ENCODE measurements at regions not wholly inside any gene's neighbourhood (a gene's known extent, or its start where the extent isn't known, plus 50 kb on each side); places are given as distances from the start of the nearest gene placed in this dataset.
"Not testable (repeated sequence)": the region's sequence is repeated elsewhere in the genome, so short reads cannot be mapped to it uniquely, and the experiment has no call there.

DNA sequence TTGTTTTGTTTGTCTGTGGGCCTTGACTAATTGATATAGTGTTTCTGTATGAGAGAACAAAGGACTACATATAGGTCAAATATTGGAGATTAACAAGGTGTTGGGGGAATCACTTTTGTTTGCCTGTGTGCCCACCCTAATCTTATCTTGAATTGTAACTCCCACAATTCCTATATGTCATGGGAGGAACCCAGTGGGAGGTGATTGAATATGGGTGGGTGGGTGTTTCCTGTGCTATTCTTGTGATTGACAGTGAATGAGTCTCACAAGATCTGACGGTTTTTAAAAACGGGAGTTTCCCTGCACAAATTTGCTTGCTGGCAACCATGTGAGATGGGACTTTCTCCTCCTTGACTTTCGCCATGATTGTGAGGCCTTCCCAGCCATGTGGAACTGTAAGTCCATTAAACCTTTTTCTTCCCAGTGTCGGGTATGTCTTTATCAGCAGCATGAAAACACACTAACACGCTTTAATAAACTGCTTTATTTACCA is 64.9 kb upstream of the HSPB3 start:
- ChIA-PET CTCF (no interaction called here), POLR2A (no interaction called here)
- Histone ChIP-seq H3K4me2 (replicated peaks; ENCODE audit: low read depth, low read length, poor library complexity, severe bottlenecking) (no peak overlapping the region), H3K27ac (ENCODE audit: low read length in 2 of 2) (no peak overlapping the region), H3K9me3 (ENCODE audit: control extremely low read depth in 1 of 3, control insufficient read depth in 2 of 3, insufficient read depth in 1 of 3, low read length in 2 of 3) (no peaks in the 10 kb centered on the region), H3K4me1 (ENCODE audit: control insufficient read depth in 2 of 2, insufficient read depth in 2 of 2, low read length in 2 of 2) (no peaks in the 10 kb centered on the region), H3K4me3 (ENCODE audit: control extremely low read depth in 1 of 5, extremely low read depth in 1 of 5, insufficient read depth in 1 of 5, low read depth in 2 of 5, low read length in 4 of 5) (no peak overlapping the region), H2AFZ (ENCODE audit: insufficient read depth, low read depth, low read length, poor library complexity, severe bottlenecking) (no peak overlapping the region), H3K79me2 (ENCODE audit: control insufficient read depth, insufficient read depth, low read length) (no peaks in the 10 kb centered on the region), H4K20me1 (ENCODE audit: control insufficient read depth, insufficient read depth, low read length, poor library complexity, severe bottlenecking) (no peaks in the 10 kb centered on the region), H3K36me3 (replicated peaks in 1 of 2; ENCODE audit: control extremely low read depth in 1 of 2, control insufficient read depth in 1 of 2, extremely low read depth in 1 of 2, insufficient read depth in 2 of 2, low read length in 1 of 2) (no peaks in the 10 kb centered on the region), H3K27me3 (replicated peaks in 1 of 4; ENCODE audit: control extremely low read depth in 1 of 4, control insufficient read depth in 3 of 4, insufficient read depth in 4 of 4, low read length in 3 of 4) (no peaks in the 10 kb centered on the region), H3K9ac (ENCODE audit: low read length) (no peak overlapping the region)
- intact Hi-C loops (cut with micrococcal nuclease) = no loop called here
- ATAC-seq (ENCODE audit: low read depth) (no peak), DNase-seq (no peak)
- no peak overlapping the region for H3K4me3 Mint-ChIP-seq
- no peak for TF ChIP-seq EZH2 (IDR thresholded peaks at IDR 0.05; ENCODE audit: borderline replicate concordance, insufficient read depth, low read depth, low read length, poor library complexity, severe bottlenecking)
- TF ChIP-seq, protein P1, sequence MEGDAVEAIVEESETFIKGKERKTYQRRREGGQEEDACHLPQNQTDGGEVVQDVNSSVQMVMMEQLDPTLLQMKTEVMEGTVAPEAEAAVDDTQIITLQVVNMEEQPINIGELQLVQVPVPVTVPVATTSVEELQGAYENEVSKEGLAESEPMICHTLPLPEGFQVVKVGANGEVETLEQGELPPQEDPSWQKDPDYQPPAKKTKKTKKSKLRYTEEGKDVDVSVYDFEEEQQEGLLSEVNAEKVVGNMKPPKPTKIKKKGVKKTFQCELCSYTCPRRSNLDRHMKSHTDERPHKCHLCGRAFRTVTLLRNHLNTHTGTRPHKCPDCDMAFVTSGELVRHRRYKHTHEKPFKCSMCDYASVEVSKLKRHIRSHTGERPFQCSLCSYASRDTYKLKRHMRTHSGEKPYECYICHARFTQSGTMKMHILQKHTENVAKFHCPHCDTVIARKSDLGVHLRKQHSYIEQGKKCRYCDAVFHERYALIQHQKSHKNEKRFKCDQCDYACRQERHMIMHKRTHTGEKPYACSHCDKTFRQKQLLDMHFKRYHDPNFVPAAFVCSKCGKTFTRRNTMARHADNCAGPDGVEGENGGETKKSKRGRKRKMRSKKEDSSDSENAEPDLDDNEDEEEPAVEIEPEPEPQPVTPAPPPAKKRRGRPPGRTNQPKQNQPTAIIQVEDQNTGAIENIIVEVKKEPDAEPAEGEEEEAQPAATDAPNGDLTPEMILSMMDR (IDR thresholded peaks at IDR 0.05) = no peak
- no peak overlapping the region for H3K27ac Mint-ChIP-seq
- 80% methylated on average over 3 of the region's 5 CpGs for WGBS (ENCODE audit: insufficient coverage)
- H3K27me3 Mint-ChIP-seq = peaks cover 8% of the 10 kb centered on the region
- no peaks in the 10 kb centered on the region for H3K9me3 Mint-ChIP-seq (ENCODE audit: insufficient read depth)
- no peaks in the 10 kb centered on the region for H3K4me1 Mint-ChIP-seq

DNA sequence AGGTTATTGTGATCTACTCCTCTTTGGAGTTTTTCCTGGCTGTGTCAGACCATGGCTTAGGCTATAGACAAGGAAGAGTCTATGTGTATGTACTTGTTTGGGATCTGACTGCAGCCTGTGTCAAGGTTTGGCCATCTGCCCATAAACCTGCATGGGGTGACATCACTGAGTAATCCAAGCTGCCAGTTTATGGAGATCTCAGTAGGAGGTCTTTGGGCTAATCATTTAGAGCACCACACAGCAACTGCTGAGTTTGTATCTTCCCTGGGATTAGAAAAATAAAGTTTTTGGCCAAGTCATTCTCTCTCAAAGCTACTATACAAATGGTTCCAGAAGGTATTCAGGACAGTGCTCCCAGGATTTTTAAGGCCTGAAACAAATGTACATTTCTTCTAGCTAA is 65.5 kb upstream of the HSPB3 start:
- H3K9ac ChIP-seq (ENCODE audit: low read length) = no peak overlapping the region
- Mint-ChIP-seq H3K4me3 (no peak overlapping the region), H3K27me3 (peaks cover 9% of the 10 kb centered on the region), H3K27ac (no peak overlapping the region), H3K9me3 (ENCODE audit: insufficient read depth) (no peaks in the 10 kb centered on the region), H3K4me1 (no peaks in the 10 kb centered on the region)
- DNase-seq (no peak), ATAC-seq (ENCODE audit: low read depth) (no peak)
- ChIA-PET POLR2A (no interaction called here), CTCF (interaction anchor here (0.9 kb wide), 1 partner anchor 21 kb away, joined by 3 read pairs; no protein-coding TSS in a partner anchor)
- no peak overlapping the region for H3K4me2 ChIP-seq (replicated peaks; ENCODE audit: low read depth, low read length, poor library complexity, severe bottlenecking)
- no peaks in the 10 kb centered on the region for H3K4me1 ChIP-seq (ENCODE audit: control insufficient read depth in 2 of 2, insufficient read depth in 2 of 2, low read length in 2 of 2)
- no peak overlapping the region for H2AFZ ChIP-seq (ENCODE audit: insufficient read depth, low read depth, low read length, poor library complexity, severe bottlenecking)
- H3K36me3 ChIP-seq (replicated peaks in 1 of 2; ENCODE audit: control extremely low read depth in 1 of 2, control insufficient read depth in 1 of 2, extremely low read depth in 1 of 2, insufficient read depth in 2 of 2, low read length in 1 of 2) = no peaks in the 10 kb centered on the region
- no peaks in the 10 kb centered on the region for H4K20me1 ChIP-seq (ENCODE audit: control insufficient read depth, insufficient read depth, low read length, poor library complexity, severe bottlenecking)
- no peaks in the 10 kb centered on the region for H3K27me3 ChIP-seq (replicated peaks in 1 of 4; ENCODE audit: control extremely low read depth in 1 of 4, control insufficient read depth in 3 of 4, insufficient read depth in 4 of 4, low read length in 3 of 4)
- no peak for TF ChIP-seq EZH2 (IDR thresholded peaks at IDR 0.05; ENCODE audit: borderline replicate concordance, insufficient read depth, low read depth, low read length, poor library complexity, severe bottlenecking)
- TF ChIP-seq, protein P1 (IDR thresholded peaks at IDR 0.05) = no peak
- no peak overlapping the region for H3K27ac ChIP-seq (ENCODE audit: low read length in 2 of 2)
- H3K4me3 ChIP-seq (ENCODE audit: control extremely low read depth in 1 of 5, extremely low read depth in 1 of 5, insufficient read depth in 1 of 5, low read depth in 2 of 5, low read length in 4 of 5) = no peak overlapping the region
- no peaks in the 10 kb centered on the region for H3K79me2 ChIP-seq (ENCODE audit: control insufficient read depth, insufficient read depth, low read length)
- no peaks in the 10 kb centered on the region for H3K9me3 ChIP-seq (ENCODE audit: control extremely low read depth in 1 of 3, control insufficient read depth in 2 of 3, insufficient read depth in 1 of 3, low read length in 2 of 3)
- intact Hi-C loops (cut with micrococcal nuclease) = no loop called here

DNA sequence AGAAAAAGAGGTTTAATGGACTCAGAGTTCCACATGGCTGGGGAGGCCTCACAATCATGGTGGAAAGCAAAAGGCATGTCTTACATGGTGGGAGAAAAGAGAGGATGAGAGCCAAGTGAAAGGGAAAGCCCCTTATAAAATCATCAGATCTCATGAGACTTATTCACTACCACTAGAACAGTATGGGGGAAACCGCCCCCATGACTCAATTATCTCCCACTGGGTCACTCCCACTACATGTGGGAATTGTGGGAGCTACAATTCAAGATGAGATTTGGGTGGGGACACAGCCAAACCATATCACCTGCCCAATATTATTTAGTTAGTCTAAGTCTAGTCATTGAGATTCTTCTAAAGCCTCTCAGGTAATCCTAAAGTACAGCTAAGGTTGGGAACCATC is 66.1 kb upstream of the HSPB3 start:
- H3K9me3 ChIP-seq (ENCODE audit: control extremely low read depth in 1 of 3, control insufficient read depth in 2 of 3, insufficient read depth in 1 of 3, low read length in 2 of 3); H3K4me3 Mint-ChIP-seq; H3K27ac Mint-ChIP-seq; DNase-seq; H3K9ac ChIP-seq (ENCODE audit: low read length); POLR2A ChIA-PET; H3K36me3 ChIP-seq (replicated peaks in 1 of 2; ENCODE audit: control extremely low read depth in 1 of 2, control insufficient read depth in 1 of 2, extremely low read depth in 1 of 2, insufficient read depth in 2 of 2, low read length in 1 of 2); H3K4me1 ChIP-seq (ENCODE audit: control insufficient read depth in 2 of 2, insufficient read depth in 2 of 2, low read length in 2 of 2); H3K27ac ChIP-seq (ENCODE audit: low read length in 2 of 2); H3K4me3 ChIP-seq (ENCODE audit: control extremely low read depth in 1 of 5, extremely low read depth in 1 of 5, insufficient read depth in 1 of 5, low read depth in 2 of 5, low read length in 4 of 5); H4K20me1 ChIP-seq (ENCODE audit: control insufficient read depth, insufficient read depth, low read length, poor library complexity, severe bottlenecking); H3K27me3 ChIP-seq (replicated peaks in 1 of 4; ENCODE audit: control extremely low read depth in 1 of 4, control insufficient read depth in 3 of 4, insufficient read depth in 4 of 4, low read length in 3 of 4); H2AFZ ChIP-seq (ENCODE audit: insufficient read depth, low read depth, low read length, poor library complexity, severe bottlenecking); H3K79me2 ChIP-seq (ENCODE audit: control insufficient read depth, insufficient read depth, low read length); H3K4me2 ChIP-seq (replicated peaks; ENCODE audit: low read depth, low read length, poor library complexity, severe bottlenecking); H3K4me1 Mint-ChIP-seq; H3K9me3 Mint-ChIP-seq (ENCODE audit: insufficient read depth); ATAC-seq (ENCODE audit: low read depth); H3K27me3 Mint-ChIP-seq; intact Hi-C loops (cut with micrococcal nuclease): not testable (repeated sequence)
- no CpG with 5 or more reads among the region's 1 CpG for WGBS (ENCODE audit: insufficient coverage)
- CTCF ChIA-PET = interaction anchor here (0.9 kb wide), 1 partner anchor 21 kb away, joined by 3 read pairs; no protein-coding TSS in a partner anchor
